ENCODE measurements at regions not wholly inside any gene's neighbourhood (a gene's known extent, or its start where the extent isn't known, plus 50 kb on each side); places are given as distances from the start of the nearest gene placed in this dataset.

DNA sequence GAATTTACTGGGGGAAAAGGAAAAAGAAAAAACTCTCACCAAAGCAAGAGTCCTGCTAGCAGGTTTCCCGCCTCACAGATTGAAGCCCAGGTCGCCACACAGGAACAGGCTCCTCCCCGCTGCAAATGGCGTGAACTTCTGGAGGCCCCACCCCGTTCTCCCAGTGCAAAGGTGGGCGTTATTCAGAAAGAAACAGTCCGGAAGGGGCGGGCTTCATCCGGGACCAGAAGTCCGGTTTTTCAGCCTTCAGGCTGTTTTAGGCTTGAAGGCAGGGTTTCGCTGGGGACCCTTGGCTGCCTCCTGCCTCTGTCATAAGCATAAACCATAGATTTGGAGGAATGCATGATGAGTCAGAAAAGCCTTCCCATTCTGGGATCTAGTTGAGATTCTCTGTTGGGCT, 148.3 kb upstream of the POU2AF2 start:
- Mint-ChIP-seq H3K4me3 (no peak overlapping the region), H3K4me1 (ENCODE audit: low read depth in 2 of 2) (no peaks in the 10 kb centered on the region), H3K27ac (no peak overlapping the region), H3K9me3 (no peaks in the 10 kb centered on the region), H3K27me3 (peaks cover 2 to 7% of the 10 kb centered on the region in 2 donors), H3K36me3 (no peaks in the 10 kb centered on the region)
- ATAC-seq = no peak
- DNase-seq (ENCODE audit: low spot score) = no peak

DNA sequence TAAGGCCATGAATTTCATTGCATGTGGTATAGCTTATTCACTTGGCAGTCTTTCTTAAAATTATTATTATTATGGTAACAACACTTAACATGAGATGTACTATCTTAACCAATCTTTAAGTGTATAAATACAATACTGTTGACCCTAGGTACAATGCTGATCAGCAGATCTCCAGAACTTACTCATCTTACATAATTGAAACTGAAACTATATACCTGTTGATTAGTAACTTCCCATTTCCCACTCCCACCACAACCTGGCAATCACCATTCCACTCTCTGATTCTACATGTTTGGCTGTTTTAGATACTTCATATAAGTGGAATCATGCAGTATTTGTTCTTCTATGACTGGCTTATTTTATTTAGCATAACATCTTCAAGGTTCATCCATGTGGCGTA, 150.2 kb upstream of the POU2AF2 start:
- Mint-ChIP-seq H3K4me1 (ENCODE audit: low read depth in 2 of 2) (no peaks in the 10 kb centered on the region), H3K27me3 (peaks cover under 1 to 22% of the 10 kb centered on the region in 2 donors), H3K27ac (no peak overlapping the region), H3K4me3 (no peak overlapping the region), H3K9me3 (no peaks in the 10 kb centered on the region), H3K36me3 (no peaks in the 10 kb centered on the region)
- DNase-seq (ENCODE audit: low spot score) = no peak
- ATAC-seq = no peak

DNA sequence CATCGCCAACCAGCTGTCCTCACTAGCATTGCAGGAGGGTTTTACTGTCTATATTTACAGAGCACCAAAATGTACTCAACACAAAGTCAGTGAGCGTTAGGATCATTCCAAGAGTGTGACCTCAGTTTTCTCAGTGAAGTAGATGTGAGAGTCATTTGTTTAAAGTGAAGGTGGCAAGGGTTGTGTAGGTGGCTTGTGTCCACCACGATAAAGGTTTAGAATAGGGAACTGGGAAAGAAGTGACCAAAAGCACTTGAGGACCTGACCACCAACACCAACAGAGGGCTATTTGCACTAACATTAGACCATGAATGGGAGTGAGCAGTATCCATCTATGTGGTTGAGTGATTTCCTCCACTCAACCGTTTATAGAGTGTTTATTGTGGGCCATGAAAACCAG, 152.5 kb upstream of the POU2AF2 start:
- no peak overlapping the region for H3K27ac Mint-ChIP-seq
- no peaks in the 10 kb centered on the region for H3K4me1 Mint-ChIP-seq (ENCODE audit: low read depth in 2 of 2)
- no peak overlapping the region for H3K4me3 Mint-ChIP-seq
- H3K27me3 Mint-ChIP-seq = peaks cover 3 to 39% of the 10 kb centered on the region in 2 donors
- DNase-seq (ENCODE audit: low spot score) (no peak), ATAC-seq (no peak)
- no peaks in the 10 kb centered on the region for H3K36me3 Mint-ChIP-seq
- no peaks in the 10 kb centered on the region for H3K9me3 Mint-ChIP-seq

DNA sequence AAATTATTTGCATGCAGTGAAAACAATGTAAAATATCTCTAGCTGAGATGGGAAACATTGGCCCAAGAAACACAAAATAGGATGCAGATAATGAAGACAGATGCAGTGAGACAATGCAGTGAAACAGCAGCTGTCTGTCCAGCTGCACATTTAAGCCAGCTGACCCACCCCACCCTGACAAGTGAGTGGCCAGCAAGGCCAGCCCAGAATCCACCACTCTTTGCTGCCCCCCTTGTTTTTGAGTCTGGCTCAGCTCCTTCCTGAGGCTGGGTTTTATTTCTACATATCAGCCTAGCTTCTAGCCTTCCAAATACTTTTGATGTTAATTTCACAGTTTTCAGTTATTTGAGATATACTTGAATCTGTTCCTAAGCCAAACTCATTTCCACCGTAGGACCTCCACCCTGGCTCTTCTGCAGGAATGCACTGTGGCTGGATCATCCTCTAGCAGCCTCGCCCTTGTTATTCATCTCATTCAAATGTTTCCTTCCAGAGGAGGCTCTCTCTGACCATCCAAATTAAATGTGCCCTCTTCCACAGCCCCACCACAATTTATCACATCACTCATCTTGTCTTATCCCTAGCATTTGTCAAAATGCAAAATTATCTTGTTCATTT, 154.1 kb upstream of the POU2AF2 start:
- DNase-seq (ENCODE audit: low spot score) = no peak
- H3K9me3 Mint-ChIP-seq = no peaks in the 10 kb centered on the region
- no peak overlapping the region for H3K4me3 Mint-ChIP-seq
- ATAC-seq = no peak
- no peaks in the 10 kb centered on the region for H3K36me3 Mint-ChIP-seq
- H3K4me1 Mint-ChIP-seq (ENCODE audit: low read depth in 2 of 2) = no peaks in the 10 kb centered on the region
- H3K27ac Mint-ChIP-seq = no peak overlapping the region
- H3K27me3 Mint-ChIP-seq = peaks cover 3 to 43% of the 10 kb centered on the region in 2 donors

DNA sequence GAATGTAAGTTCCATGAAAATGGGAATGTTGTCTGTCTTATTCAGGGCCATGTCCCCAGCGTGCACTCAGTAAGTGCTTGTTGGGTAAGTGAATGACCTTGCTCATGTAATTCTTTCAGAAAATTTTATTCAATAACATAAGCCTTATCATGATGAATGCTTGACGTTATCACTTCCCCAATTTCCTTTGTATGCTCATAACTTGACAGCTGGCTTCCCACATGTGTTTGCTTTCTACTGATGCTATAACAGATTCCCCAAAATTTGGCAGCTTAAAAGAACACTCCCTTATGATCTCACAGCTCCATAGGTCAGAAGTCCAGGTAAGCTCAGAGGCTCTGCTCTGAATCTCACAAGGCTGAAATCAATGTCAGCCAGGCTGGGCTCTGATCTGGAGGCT, 155.8 kb upstream of the POU2AF2 start:
- no peak for DNase-seq (ENCODE audit: low spot score)
- Mint-ChIP-seq H3K36me3 (no peaks in the 10 kb centered on the region), H3K4me3 (no peak overlapping the region), H3K4me1 (ENCODE audit: low read depth in 2 of 2) (no peaks in the 10 kb centered on the region), H3K27ac (no peak overlapping the region), H3K9me3 (no peaks in the 10 kb centered on the region), H3K27me3 (peaks cover 3 to 44% of the 10 kb centered on the region in 2 donors)
- ATAC-seq = no peak

DNA sequence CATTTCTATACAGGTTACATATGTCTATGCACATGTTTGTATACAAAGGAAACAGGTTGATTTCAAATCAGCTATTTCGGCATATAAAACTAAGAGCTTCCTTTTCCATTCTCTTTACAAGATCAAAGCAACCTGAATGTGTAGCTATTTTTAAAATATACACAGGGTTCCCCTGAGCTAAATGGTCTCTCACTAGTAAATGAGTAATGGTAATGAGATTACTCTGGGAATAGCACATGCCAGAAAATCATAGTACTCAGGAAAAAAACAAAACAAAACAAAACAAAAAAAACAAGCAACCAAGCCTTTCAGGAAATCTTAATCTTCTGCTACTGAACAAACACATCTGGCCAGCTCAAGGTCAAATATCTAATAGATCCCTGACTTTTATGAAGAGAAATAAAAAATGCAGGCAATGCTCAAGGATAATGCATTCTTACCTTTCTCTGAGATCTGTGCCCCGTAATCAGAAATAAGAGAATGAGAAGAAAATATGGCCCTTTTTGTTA, 156.6 kb upstream of the POU2AF2 start:
- no peak overlapping the region for H3K27ac Mint-ChIP-seq
- no peaks in the 10 kb centered on the region for H3K9me3 Mint-ChIP-seq
- H3K36me3 Mint-ChIP-seq = no peaks in the 10 kb centered on the region
- peaks cover 3 to 44% of the 10 kb centered on the region in 2 donors for H3K27me3 Mint-ChIP-seq
- no peak overlapping the region for H3K4me3 Mint-ChIP-seq
- ATAC-seq = no peak
- no peak for DNase-seq (ENCODE audit: low spot score)
- H3K4me1 Mint-ChIP-seq (ENCODE audit: low read depth in 2 of 2) = no peaks in the 10 kb centered on the region

DNA sequence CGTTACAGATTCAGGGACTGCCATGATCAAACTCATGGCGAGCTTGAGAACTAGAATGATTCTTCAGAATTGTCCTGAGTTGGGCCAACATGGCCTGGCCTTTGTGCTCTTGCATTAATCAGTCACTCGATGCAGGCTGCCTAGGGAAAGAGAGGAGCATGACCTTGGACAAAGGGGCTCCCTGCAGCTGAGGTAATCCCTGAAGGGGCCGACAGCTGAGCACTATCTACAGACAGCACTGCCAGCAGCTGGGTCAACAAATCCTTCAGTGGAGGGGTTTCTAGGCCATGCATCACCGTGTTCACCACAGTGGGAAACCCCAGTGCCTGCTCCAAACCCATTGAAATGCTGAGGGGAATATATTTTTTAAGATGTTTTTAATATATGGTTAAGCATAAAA, 159.5 kb upstream of the POU2AF2 start:
- H3K36me3 Mint-ChIP-seq = no peaks in the 10 kb centered on the region
- H3K4me1 Mint-ChIP-seq (ENCODE audit: low read depth in 2 of 2) = no peaks in the 10 kb centered on the region
- H3K4me3 Mint-ChIP-seq = no peak overlapping the region
- peaks cover 3 to 37% of the 10 kb centered on the region in 2 donors for H3K27me3 Mint-ChIP-seq
- H3K27ac Mint-ChIP-seq = no peak overlapping the region
- ATAC-seq = no peak
- no peaks in the 10 kb centered on the region for H3K9me3 Mint-ChIP-seq
- DNase-seq (ENCODE audit: low spot score) = no peak

DNA sequence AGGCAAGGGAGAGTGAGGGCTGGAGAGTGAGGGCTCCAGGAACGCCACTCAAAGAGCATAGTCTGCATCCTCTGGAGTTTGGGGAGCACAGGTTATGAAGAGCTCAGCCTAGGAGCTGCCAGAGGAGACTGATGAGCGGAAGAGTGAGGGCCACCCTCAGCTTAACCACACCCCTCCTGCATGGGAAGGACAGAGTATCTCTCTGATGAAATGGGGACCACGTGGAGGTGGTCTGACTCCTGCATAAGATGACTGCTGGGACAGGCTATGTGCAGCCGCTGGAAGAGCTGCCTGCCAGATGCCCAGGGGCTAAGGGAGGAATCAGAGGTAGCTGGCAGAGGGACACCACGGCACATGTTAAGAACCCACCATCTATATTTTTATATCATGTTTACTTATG, 162.9 kb upstream of the POU2AF2 start:
- no peaks in the 10 kb centered on the region for H3K4me1 Mint-ChIP-seq (ENCODE audit: low read depth in 2 of 2)
- no peak for ATAC-seq
- DNase-seq (ENCODE audit: low spot score) = no peak
- no peaks in the 10 kb centered on the region for H3K9me3 Mint-ChIP-seq
- no peak overlapping the region for H3K27ac Mint-ChIP-seq
- H3K27me3 Mint-ChIP-seq = peaks cover 0 to 20% of the 10 kb centered on the region in 2 donors
- H3K4me3 Mint-ChIP-seq = no peak overlapping the region
- H3K36me3 Mint-ChIP-seq = no peaks in the 10 kb centered on the region

DNA sequence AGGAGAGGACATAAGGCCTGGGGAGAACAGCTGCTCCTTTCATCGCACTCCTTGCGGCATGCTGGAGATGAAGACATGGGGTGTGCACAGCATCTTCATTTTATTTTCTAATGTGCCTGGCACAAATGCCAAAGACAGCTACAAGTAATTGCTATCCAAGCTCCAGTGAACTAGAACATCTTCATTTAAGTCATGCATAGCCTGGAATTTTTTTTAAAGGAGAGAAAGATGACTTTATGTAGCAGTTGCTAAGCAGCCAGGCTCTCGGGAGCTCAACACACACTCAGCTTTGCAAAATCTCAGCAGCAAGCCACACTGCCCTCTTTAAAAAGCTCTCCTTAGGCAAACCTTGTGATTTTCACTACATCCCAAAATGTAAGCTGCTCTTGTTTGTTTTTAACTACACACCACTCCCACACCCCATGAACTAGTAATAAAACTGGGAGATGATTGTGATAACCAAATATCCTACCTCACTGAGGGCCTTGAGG, 164.5 kb upstream of the POU2AF2 start:
- no peak overlapping the region for H3K4me3 Mint-ChIP-seq
- no peaks in the 10 kb centered on the region for H3K36me3 Mint-ChIP-seq
- H3K27me3 Mint-ChIP-seq = peaks cover 0 to 15% of the 10 kb centered on the region in 2 donors
- no peak overlapping the region for H3K27ac Mint-ChIP-seq
- H3K9me3 Mint-ChIP-seq = no peaks in the 10 kb centered on the region
- DNase-seq (ENCODE audit: low spot score) (no peak), ATAC-seq (no peak)
- H3K4me1 Mint-ChIP-seq (ENCODE audit: low read depth in 2 of 2) = no peaks in the 10 kb centered on the region

DNA sequence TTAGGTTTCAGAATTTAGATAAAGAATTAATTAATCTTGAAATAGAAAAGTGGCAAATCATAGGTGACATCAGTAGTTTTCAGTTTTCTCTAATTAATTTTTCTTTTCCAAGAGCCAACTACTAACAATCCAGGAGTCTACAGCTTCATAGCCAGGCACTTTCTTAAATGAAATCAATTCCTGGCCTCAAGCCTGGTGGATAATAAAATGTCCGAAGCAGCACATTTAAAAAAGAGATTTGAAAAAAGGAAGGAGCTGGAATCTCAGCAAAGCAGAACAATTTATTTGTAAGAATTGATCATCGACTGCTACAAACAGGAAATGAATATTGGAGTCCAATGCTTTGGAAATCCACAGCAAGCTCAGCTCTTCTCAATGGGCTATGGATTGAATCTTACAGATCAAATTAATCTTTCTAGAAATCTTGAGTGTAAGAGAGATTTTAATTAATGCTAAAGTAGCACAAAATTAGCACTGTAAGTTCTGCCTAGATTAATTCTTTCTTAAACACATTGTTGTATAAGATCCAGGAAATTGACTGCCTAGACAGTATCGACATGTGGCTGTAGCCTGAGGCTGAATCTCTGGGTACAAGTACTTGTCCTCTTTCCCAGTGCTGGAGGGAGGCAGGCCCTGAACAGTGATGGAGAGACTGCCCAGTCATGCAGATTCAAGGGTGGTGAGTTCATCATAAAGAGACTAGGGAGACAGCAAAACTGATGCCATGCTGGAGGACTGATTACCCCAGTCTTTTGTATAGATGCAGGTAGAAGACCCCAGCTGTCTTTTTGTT, 167.8 kb upstream of the POU2AF2 start:
- Mint-ChIP-seq H3K27ac (no peak overlapping the region), H3K36me3 (no peaks in the 10 kb centered on the region), H3K4me3 (no peak overlapping the region), H3K9me3 (no peaks in the 10 kb centered on the region), H3K27me3 (peaks cover 0 to 7% of the 10 kb centered on the region in 2 donors), H3K4me1 (ENCODE audit: low read depth in 2 of 2) (no peaks in the 10 kb centered on the region)
- DNase-seq (ENCODE audit: low spot score) = no peak
- no peak for ATAC-seq

DNA sequence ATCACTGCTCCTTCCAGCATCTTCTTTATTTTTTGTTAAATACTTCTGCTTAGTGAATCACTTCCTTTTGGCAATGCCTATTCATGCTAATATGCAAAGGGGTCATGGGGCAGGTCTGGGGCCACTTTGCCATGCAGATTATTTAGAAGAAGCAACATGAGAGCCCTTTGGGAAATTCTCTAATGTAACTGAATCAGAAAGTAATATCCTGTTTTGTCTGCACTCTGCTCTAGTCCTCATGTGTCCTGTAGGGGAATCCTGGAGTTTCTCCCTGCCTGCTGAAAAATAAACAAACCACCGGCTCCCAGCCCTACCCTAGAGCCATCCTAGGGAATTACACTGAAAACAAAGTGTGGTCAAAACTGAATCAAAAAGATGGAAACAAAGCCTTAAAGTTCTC, 176.5 kb upstream of the POU2AF2 start:
- Mint-ChIP-seq H3K36me3 (peaks cover 4% of the 10 kb centered on the region), H3K4me3 (no peak overlapping the region), H3K27ac (no peak overlapping the region), H3K27me3 (no peaks in the 10 kb centered on the region), H3K9me3 (peaks cover 2% of the 10 kb centered on the region), H3K4me1 (ENCODE audit: low read depth in 2 of 2) (no peaks in the 10 kb centered on the region)
- DNase-seq (ENCODE audit: low spot score) = no peak
- ATAC-seq = no peak

DNA sequence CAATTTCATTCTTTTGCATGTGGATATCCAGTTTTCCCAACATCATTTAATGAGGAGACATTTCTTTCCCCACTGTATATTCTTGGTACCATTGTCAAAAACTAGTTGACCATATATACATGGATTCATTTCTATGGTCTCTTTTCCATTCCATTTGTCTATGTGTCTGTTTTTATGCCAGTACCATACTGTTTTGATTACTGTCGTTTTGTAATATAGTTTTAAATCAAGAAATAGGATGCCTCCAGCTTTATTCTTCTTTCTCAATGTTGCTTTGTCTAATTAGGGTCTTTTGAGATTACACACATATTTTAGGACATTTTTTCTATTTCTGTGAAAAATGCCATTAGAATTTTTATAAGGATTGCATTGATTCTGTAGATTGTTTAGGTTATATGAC, 177.5 kb upstream of the POU2AF2 start:
- Mint-ChIP-seq H3K27ac (no peak overlapping the region), H3K9me3 (peaks cover 2% of the 10 kb centered on the region), H3K4me1 (ENCODE audit: low read depth in 2 of 2) (no peaks in the 10 kb centered on the region), H3K36me3 (peaks cover 4% of the 10 kb centered on the region), H3K27me3 (no peaks in the 10 kb centered on the region), H3K4me3 (no peak overlapping the region)
- ATAC-seq (no peak), DNase-seq (ENCODE audit: low spot score) (no peak)

DNA sequence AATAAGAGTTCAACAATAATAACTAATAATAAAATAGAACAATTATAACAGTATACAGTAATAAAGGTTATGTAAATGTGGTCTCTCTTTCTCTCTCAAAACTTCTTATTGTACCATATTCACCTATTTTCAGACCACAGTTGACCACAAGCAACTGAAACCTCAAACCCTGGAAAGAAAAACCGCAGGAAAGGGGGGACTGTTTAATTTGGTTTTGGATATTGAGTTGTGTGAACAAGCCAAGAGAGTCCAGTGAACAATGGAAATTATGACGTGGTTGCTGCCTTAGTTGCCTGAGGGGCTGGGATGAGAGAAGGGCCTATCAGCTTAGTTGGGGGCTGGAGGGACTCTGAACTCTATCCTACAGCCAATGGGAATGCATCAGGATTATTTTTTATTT, 178.7 kb upstream of the POU2AF2 start:
- H3K9me3 Mint-ChIP-seq = peaks cover 4% of the 10 kb centered on the region
- DNase-seq (ENCODE audit: low spot score) (no peak), ATAC-seq (no peak)
- no peak overlapping the region for H3K27ac Mint-ChIP-seq
- H3K36me3 Mint-ChIP-seq = peaks cover 4% of the 10 kb centered on the region
- no peaks in the 10 kb centered on the region for H3K4me1 Mint-ChIP-seq (ENCODE audit: low read depth in 2 of 2)
- no peak overlapping the region for H3K4me3 Mint-ChIP-seq
- H3K27me3 Mint-ChIP-seq = no peaks in the 10 kb centered on the region

DNA sequence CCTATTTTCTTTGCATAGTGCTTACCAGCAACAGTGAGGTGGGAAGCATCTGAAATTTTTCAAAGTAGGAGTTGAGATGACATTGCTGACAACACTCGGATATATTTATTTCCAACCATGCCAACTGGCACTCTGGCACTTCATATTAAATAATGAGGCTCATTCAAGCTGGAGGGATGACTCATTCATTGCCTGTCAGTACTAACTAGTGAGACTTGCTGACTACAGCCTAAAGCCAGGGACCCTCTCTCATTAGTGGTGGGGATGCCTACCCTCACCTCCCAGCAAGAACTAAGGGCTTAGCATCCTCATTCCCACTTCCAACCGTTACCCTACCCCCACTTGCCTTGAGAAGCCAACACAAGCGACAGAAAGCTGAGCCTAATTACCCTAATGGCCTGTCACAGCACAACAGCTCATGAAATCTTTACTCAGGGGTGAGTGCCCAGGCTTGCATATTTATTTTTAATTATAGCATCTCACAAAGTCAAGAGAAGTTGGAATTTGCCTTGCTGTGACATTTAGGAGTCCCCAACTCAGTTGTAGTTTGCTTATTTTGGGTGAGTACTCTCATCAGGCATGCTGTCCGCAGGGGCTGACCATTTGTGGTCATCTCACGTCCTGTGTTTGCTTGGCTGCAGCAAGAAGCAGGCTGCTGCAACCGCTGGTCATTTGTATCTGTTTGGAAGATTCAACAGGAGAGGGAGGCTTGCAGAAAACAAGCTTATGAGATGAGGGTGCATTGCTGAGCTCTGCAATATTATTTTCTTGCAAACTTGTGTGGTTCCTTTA, 181.6 kb upstream of the POU2AF2 start:
- DNase-seq (ENCODE audit: low spot score) = no peak
- H3K9me3 Mint-ChIP-seq = peaks cover 2% of the 10 kb centered on the region
- no peak overlapping the region for H3K27ac Mint-ChIP-seq
- peaks cover 4% of the 10 kb centered on the region for H3K36me3 Mint-ChIP-seq
- ATAC-seq = no peak
- no peaks in the 10 kb centered on the region for H3K27me3 Mint-ChIP-seq
- no peak overlapping the region for H3K4me3 Mint-ChIP-seq
- no peaks in the 10 kb centered on the region for H3K4me1 Mint-ChIP-seq (ENCODE audit: low read depth in 2 of 2)

Data from natural killer cell treated with Interleukin-12 subunit alpha and Interleukin-12 subunit beta and Interleukin-15 and Interleukin-18, amount 100 ng/mL, for 72 hours (primary cell).